ENCODE measurements at regions not wholly inside any gene's neighbourhood (a gene's known extent, or its start where the extent isn't known, plus 50 kb on each side); places are given as distances from the start of the nearest gene placed in this dataset.

GRCh38 chr17:11097121-11097520 lies 143.9 kb upstream of the SHISA6 start:
- no peak for TF ChIP-seq CTCF (IDR thresholded peaks at IDR 0.05 in 8 of 11, conservative IDR thresholded peaks at IDR 0.05 in 3 of 11)
- no peak for TF ChIP-seq POLR2A (IDR thresholded peaks at IDR 0.05)
- TF ChIP-seq POLR2AphosphoS5 (IDR thresholded peaks at IDR 0.05) = no peak

Measured in spleen (tissue), 7 donors.